H1 (cell line): ENCODE measurements at regions not wholly inside any gene's neighbourhood (a gene's known extent, or its start where the extent isn't known, plus 50 kb on each side); places are given as distances from the start of the nearest gene placed in this dataset.

ENCODE experiments used
- CTCF ChIA-PET: fragments of 300-600 bp; sonication (Branson Sonifier 250); formaldehyde crosslinking; loops from one replicate; lab custom pipeline; 2021; ENCODE audit not compliant: partially characterized antibody; lab: Charles Lee
- POLR2A ChIA-PET: fragments of 300-600 bp; sonication (Branson Sonifier 250); formaldehyde crosslinking; loops from one replicate; lab custom pipeline; 2021; ENCODE audit warnings: inconsistent platforms; ENCODE audit not compliant: partially characterized antibody; lab: Charles Lee
- DNase-seq, 2 experiments: peaks; one replicate each; pipeline versions ENCODE4 v3.0.0 to v3.0.0-alpha.2; 2010 to 2022; ENCODE audit warnings: low spot score in 2 of 2, low read depth in 1 of 2, mixed read lengths in 1 of 2
- FAIRE-seq: peaks from 2 replicates; lab custom pipeline; 2011; peaks lifted over from hg19 to GRCh38; lab: Jason Lieb, UNC
- H2AFZ ChIP-seq: 2 replicates; pipeline ENCODE4 v1.8.1; 2012; ENCODE audit warnings: low read length, inconsistent platforms
- H2AK5ac ChIP-seq: 2 replicates; pipeline ENCODE4 v1.6.1; 2013; ENCODE audit warnings: low read depth, low read length
- H2BK120ac ChIP-seq: replicated peaks from 2 replicates; pipeline ENCODE3; 2013; ENCODE audit warnings: low read depth, low read length, inconsistent platforms
- H2BK12ac ChIP-seq: 2 replicates; pipeline ENCODE4 v1.6.1; 2013; ENCODE audit warnings: low read depth, low read length
- H2BK15ac ChIP-seq: 2 replicates; pipeline ENCODE4 v1.6.1; 2013; ENCODE audit warnings: low read length
- H2BK20ac ChIP-seq: 2 replicates; pipeline ENCODE4 v1.6.1; 2013; ENCODE audit warnings: low read length
- H2BK5ac ChIP-seq: 2 replicates; pipeline ENCODE4 v1.6.1; 2013; ENCODE audit warnings: low read depth, low read length
- H3K14ac ChIP-seq: 2 replicates; pipeline ENCODE4 v1.6.1; 2013; ENCODE audit warnings: inconsistent platforms; ENCODE audit not compliant: insufficient read length
- H3K18ac ChIP-seq: 2 replicates; pipeline ENCODE4 v1.6.1; 2013; ENCODE audit warnings: low read length; ENCODE audit errors: extremely low read depth
- H3K23ac ChIP-seq: 2 replicates; pipeline ENCODE4 v1.6.1; 2013; ENCODE audit warnings: inconsistent platforms; ENCODE audit not compliant: insufficient read length
- H3K23me2 ChIP-seq: 2 replicates; pipeline ENCODE4 v1.6.1; 2013; ENCODE audit warnings: low read depth, low read length
- H3K27ac ChIP-seq: 2 replicates; pipeline ENCODE4 v1.6.1; 2011; ENCODE audit warnings: low read depth, low read length, inconsistent platforms
- H3K27me3 ChIP-seq, 4 experiments: replicated peaks in 1 of 4; 1 replicate in 1 of 4; 2 replicates in 3 of 4; pipeline versions ENCODE4 v1.6.1 to v1.8.1; 2011 to 2013; ENCODE audit warnings: low read length in 3 of 4, mild to moderate bottlenecking in 3 of 4, inconsistent platforms in 2 of 4, mixed read lengths in 2 of 4, moderate library complexity in 1 of 4; ENCODE audit not compliant: control insufficient read depth in 3 of 4, insufficient read depth in 3 of 4; ENCODE audit errors: extremely low read depth in 1 of 4
- H3K36me3 ChIP-seq, 4 experiments: 2 replicates each; pipeline versions ENCODE4 v1.6.1 to v1.8.1; 2011 to 2013; ENCODE audit warnings: mild to moderate bottlenecking in 4 of 4, low read length in 3 of 4, moderate library complexity in 2 of 4, control low read depth in 1 of 4, inconsistent platforms in 1 of 4; ENCODE audit not compliant: insufficient read depth in 4 of 4, control insufficient read depth in 2 of 4
- H3K4ac ChIP-seq: replicated peaks from 2 replicates; pipeline ENCODE3; 2013; ENCODE audit warnings: low read length, low read depth, mixed read lengths, inconsistent platforms; ENCODE audit not compliant: insufficient read length
- H3K4me1 ChIP-seq, 4 experiments: replicated peaks in 1 of 4; 1 replicate in 1 of 4; 2 replicates in 3 of 4; pipeline versions ENCODE4 v1.6.1 to v1.8.1; 2011 to 2013; ENCODE audit warnings: low read length in 3 of 4, inconsistent platforms in 2 of 4, mixed read lengths in 1 of 4; ENCODE audit not compliant: insufficient read depth in 4 of 4, control insufficient read depth in 3 of 4
- H3K4me2 ChIP-seq, 2 experiments: 2 replicates each; pipeline versions ENCODE4 v1.6.1 to v1.8.1; 2011 to 2013; ENCODE audit warnings: low read depth in 2 of 2, low read length in 2 of 2, control low read depth in 1 of 2, inconsistent platforms in 1 of 2, mild to moderate bottlenecking in 1 of 2; ENCODE audit not compliant: insufficient read depth in 1 of 2
- H3K4me3 ChIP-seq, 4 experiments: fragments of 200-600, 300-600 bp in 1 of 4; sonication (generic), shearing (Covaris generic), sonication (Bioruptor Twin) in 1 of 4; 2 replicates each; pipeline versions ENCODE4 v1.5.1 to v1.8.1; 2011 to 2016; ENCODE audit warnings: low read length in 4 of 4, low read depth in 3 of 4, control low read depth in 2 of 4, inconsistent platforms in 2 of 4, mild to moderate bottlenecking in 2 of 4, mixed read lengths in 1 of 4, moderate library complexity in 1 of 4; ENCODE audit not compliant: insufficient read depth in 2 of 4; ENCODE audit errors: extremely low read depth in 1 of 4
- H3K56ac ChIP-seq: replicated peaks from 2 replicates; pipeline ENCODE3; 2013; ENCODE audit warnings: low read depth, mild to moderate bottlenecking, mixed read lengths, low read length, inconsistent platforms; ENCODE audit not compliant: insufficient read length
- H3K79me1 ChIP-seq: 2 replicates; pipeline ENCODE4 v1.6.1; 2013; ENCODE audit warnings: low read depth, low read length, control low read depth
- H3K79me2 ChIP-seq, 2 experiments: 2 replicates each; pipeline versions ENCODE4 v1.6.1 to v1.8.1; 2012 to 2013; ENCODE audit warnings: low read length in 2 of 2, mild to moderate bottlenecking in 2 of 2, inconsistent platforms in 1 of 2; ENCODE audit not compliant: insufficient read depth in 2 of 2, control insufficient read depth in 1 of 2
- H3K9ac ChIP-seq, 4 experiments: replicated peaks in 1 of 4; 1 replicate in 1 of 4; 2 replicates in 3 of 4; pipeline versions ENCODE4 v1.6.1 to v1.8.1; 2011 to 2013; ENCODE audit warnings: low read depth in 3 of 4, low read length in 3 of 4, control low read depth in 2 of 4, mild to moderate bottlenecking in 2 of 4, moderate library complexity in 2 of 4, inconsistent platforms in 1 of 4; ENCODE audit errors: extremely low read depth in 1 of 4
- H3K9me3 ChIP-seq, 2 experiments: 2 replicates each; pipeline versions ENCODE4 v1.6.1 to v1.8.1; 2012 to 2013; ENCODE audit warnings: mild to moderate bottlenecking in 2 of 2, moderate library complexity in 2 of 2, control low read depth in 1 of 2, inconsistent platforms in 1 of 2, low read depth in 1 of 2, low read length in 1 of 2, mixed read lengths in 1 of 2; ENCODE audit not compliant: insufficient read depth in 2 of 2
- H4K20me1 ChIP-seq, 2 experiments: replicated peaks in 1 of 2; 2 replicates each; pipeline versions ENCODE3 to v1.8.1; 2011 to 2013; ENCODE audit warnings: inconsistent platforms in 2 of 2, low read length in 2 of 2, mild to moderate bottlenecking in 1 of 2; ENCODE audit not compliant: insufficient read depth in 2 of 2, control insufficient read depth in 1 of 2
- H4K5ac ChIP-seq: 2 replicates; pipeline ENCODE4 v1.6.1; 2013; ENCODE audit warnings: low read length, low read depth, mixed read lengths, inconsistent platforms; ENCODE audit not compliant: insufficient read length
- H4K8ac ChIP-seq: 2 replicates; pipeline ENCODE4 v1.8.0; 2013; ENCODE audit warnings: mild to moderate bottlenecking, moderate library complexity, low read length, inconsistent platforms; ENCODE audit not compliant: insufficient read depth; ENCODE audit errors: extremely low read depth
- H4K91ac ChIP-seq: replicated peaks from 2 replicates; pipeline ENCODE3; 2013; ENCODE audit warnings: low read length, mixed read lengths, inconsistent platforms; ENCODE audit not compliant: insufficient read length
- YY1 ChIP-seq: IDR thresholded peaks from 2 replicates; pipeline ENCODE4 v1.6.1; 2011; ENCODE audit warnings: low read depth, mild to moderate bottlenecking, low read length
- WGBS, 2 experiments: shearing (Covaris generic) in 1 of 2; methylation state at CpG; one replicate each; pipeline versions ENCODE4 v1.1.6 to v1.1.7; 2013 to 2015; ENCODE audit warnings: low lambda C conversion rate in 2 of 2, mixed read lengths in 2 of 2, inconsistent platforms in 1 of 2, low coverage in 1 of 2, missing lambda C conversion rate in 1 of 2; ENCODE audit not compliant: insufficient replicate concordance in 2 of 2, insufficient coverage in 1 of 2, insufficient read length in 1 of 2; ENCODE audit errors: extremely low coverage in 1 of 2, missing lambda C conversion rate in 1 of 2; 5-methylcytosine and 5-hydroxymethylcytosine counted together

DNA sequence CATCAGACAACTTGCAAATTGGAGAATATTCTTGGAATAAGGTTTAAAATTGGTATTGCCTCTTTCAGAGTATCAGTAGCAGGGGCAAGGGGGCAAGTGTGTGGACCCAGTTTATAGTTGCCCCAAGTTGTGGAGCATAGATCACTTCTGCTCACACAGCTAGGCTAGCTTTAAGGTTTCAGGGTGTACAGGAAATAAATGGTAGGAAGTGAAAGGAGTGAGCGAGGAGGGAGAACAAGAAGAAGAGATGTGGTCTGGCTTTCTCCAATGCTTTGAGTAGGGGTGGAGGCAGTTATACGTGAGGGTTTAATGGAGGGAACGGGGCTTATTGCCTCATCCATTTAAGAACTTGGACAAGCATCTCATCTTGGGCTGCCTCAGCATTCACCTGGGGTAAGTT, 290.0 kb upstream of the CFAP20DC start:
- Histone ChIP-seq H3K27me3 (no peaks in the 10 kb centered on the region), H4K5ac (no peak overlapping the region), H3K27ac (no peak overlapping the region), H2BK20ac (no peak overlapping the region), H2BK120ac (no peak overlapping the region), H2BK12ac (no peak overlapping the region), H4K20me1 (no peaks in the 10 kb centered on the region), H4K91ac (no peak overlapping the region), H3K4ac (no peak overlapping the region), H3K79me2 (no peaks in the 10 kb centered on the region), H3K4me1 (no peaks in the 10 kb centered on the region), H3K56ac (no peak overlapping the region), H3K4me3 (no peak overlapping the region), H3K14ac (no peak overlapping the region), H2AFZ (no peak overlapping the region), H2BK15ac (no peak overlapping the region), H2AK5ac (no peak overlapping the region), H3K36me3 (no peaks in the 10 kb centered on the region), H3K9ac (no peak overlapping the region), H3K23ac (no peak overlapping the region), H2BK5ac (no peak overlapping the region), H4K8ac (peak overlapping the region; percentile 28; the same call in 1 of the 2 replicates), H3K79me1 (no peaks in the 10 kb centered on the region), H3K4me2 (no peak overlapping the region), H3K18ac (no peak overlapping the region), H3K9me3 (no peaks in the 10 kb centered on the region), H3K23me2 (no peaks in the 10 kb centered on the region)
- ChIA-PET CTCF (interaction anchor here (0.7 to 2.6 kb wide), 2 partner anchors 13 to 64 kb away, joined by 3 to 12 read pairs; no protein-coding TSS in a partner anchor), POLR2A (no interaction called here)
- FAIRE-seq, result no peak
- no peak for DNase-seq
- 81% methylated on average over 3 of the region's 3 CpGs; no CpG with 5 or more reads in 1 of the 2 experiments for WGBS, 2 experiments
- no peak for TF ChIP-seq YY1
